Small intestine (tissue), 7 donors: ENCODE measurements at regions not wholly inside any gene's neighbourhood (a gene's known extent, or its start where the extent isn't known, plus 50 kb on each side); places are given as distances from the start of the nearest gene placed in this dataset.
A peak's percentile ranks its signal among the peaks of the same experiment; 100 is the strongest.

Experiments used
- DNase-seq, 2 donors: peaks; one replicate each; pipeline versions ENCODE4 v3.0.0 to v3.0.0-alpha.2; 2013
- FAIRE-seq: peaks from 2 replicates; lab custom pipeline; 2012; peaks lifted over from hg19 to GRCh38; lab: Jason Lieb, UNC
- H3K27ac ChIP-seq, 3 donors: one replicate each; pipeline ENCODE4 v1.5.1; 2013; ENCODE audit warnings: low read length in 2 of 3, mild to moderate bottlenecking in 2 of 3, control low read depth in 1 of 3, inconsistent platforms in 1 of 3, low read depth in 1 of 3, moderate library complexity in 1 of 3
- H3K27me3 ChIP-seq, 3 donors: one replicate each; pipeline ENCODE4 v1.6.1; 2013; ENCODE audit warnings: low read length in 3 of 3, inconsistent platforms in 1 of 3; ENCODE audit not compliant: control insufficient read depth in 3 of 3, insufficient read depth in 3 of 3
- H3K36me3 ChIP-seq, 3 donors: one replicate each; pipeline ENCODE4 v1.6.1; 2013; ENCODE audit warnings: low read length in 3 of 3, inconsistent platforms in 1 of 3, low read depth in 1 of 3, mild to moderate bottlenecking in 1 of 3, moderate library complexity in 1 of 3; ENCODE audit not compliant: control insufficient read depth in 3 of 3, insufficient read depth in 2 of 3
- H3K4me1 ChIP-seq, 3 donors: one replicate each; pipeline ENCODE4 v1.6.1; 2013; ENCODE audit warnings: low read length in 2 of 3, inconsistent platforms in 1 of 3, low read depth in 1 of 3, mild to moderate bottlenecking in 1 of 3, moderate library complexity in 1 of 3; ENCODE audit not compliant: control insufficient read depth in 3 of 3, insufficient read depth in 2 of 3
- H3K4me3 ChIP-seq, 3 donors: one replicate each; pipeline ENCODE4 v1.5.1; 2013; ENCODE audit warnings: low read length in 3 of 3, control low read depth in 1 of 3, inconsistent platforms in 1 of 3, low read depth in 1 of 3, mild to moderate bottlenecking in 1 of 3, moderate library complexity in 1 of 3
- H3K9me3 ChIP-seq, 2 donors: one replicate each; pipeline ENCODE4 v1.6.1; 2013; ENCODE audit warnings: low read depth in 1 of 2, low read length in 1 of 2; ENCODE audit not compliant: control insufficient read depth in 2 of 2, insufficient read depth in 1 of 2
- WGBS, 3 donors: extraction: QIAGEN DNeasy Blood & Tissue Kit; methylation state at CpG; one replicate each; pipeline ENCODE4 v1.1.7; 2013; 5-methylcytosine and 5-hydroxymethylcytosine counted together
- donor health status: healthy with polysubstance abuse.
- donor health status: control.
- donor health status: control.
- donor health status: Bipolar disorder and iron deficiency.
- donor health status: healthy.

DNA sequence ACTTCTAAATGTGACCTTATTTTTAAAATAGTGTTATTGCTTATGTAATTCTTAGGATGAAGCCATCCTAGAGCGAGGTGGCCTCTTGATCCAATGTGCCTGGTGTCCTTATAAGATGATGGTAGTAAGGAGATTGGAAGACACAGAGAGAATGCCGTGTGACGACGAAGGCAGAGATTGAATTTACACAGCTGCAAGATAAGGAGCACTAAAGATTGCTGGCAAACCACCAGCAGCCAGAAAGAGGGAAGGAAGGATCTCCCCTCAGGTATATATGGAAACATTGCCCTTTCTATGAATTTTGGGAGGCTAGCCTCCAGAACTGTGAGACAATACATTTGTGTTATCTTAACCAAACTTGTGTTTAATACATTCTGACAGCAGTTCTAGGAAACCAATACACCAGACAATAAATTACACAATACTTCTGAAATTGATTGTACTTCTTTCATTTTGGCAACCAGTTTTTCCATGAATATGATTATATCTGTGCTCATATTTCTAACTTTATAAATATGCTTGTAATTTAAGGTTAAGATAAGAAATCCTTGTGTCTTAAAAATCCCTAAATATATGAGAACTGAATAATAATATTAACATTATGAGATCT is 86.3 kb upstream of the VPREB1 start:
- Histone ChIP-seq H3K27me3 (peaks cover 0 to 5% (median 0%) of the 10 kb centered on the region in 3 donors), H3K9me3 (no peaks in the 10 kb centered on the region), H3K4me1 (peaks cover 0 to 3% (median 0%) of the 10 kb centered on the region in 3 donors), H3K27ac (no peak overlapping the region), H3K36me3 (no peaks in the 10 kb centered on the region), H3K4me3 (no peak overlapping the region)
- FAIRE-seq (no peak), DNase-seq (no peak)
- WGBS, 3 donors, result 6 to 74% (median 41%) methylated on average over 4 of the region's 4 CpGs

GRCh38 chr22:22157348-22157725 is 87.2 kb upstream of the VPREB1 start:
- FAIRE-seq (no peak), DNase-seq (no peak)
- no peaks in the 10 kb centered on the region for H3K36me3 ChIP-seq
- peaks cover 0 to 2% (median 0%) of the 10 kb centered on the region in 3 donors for H3K27me3 ChIP-seq
- H3K4me1 ChIP-seq, result peaks cover 0 to 3% (median 0%) of the 10 kb centered on the region in 3 donors
- H3K27ac ChIP-seq, result peak overlapping the region in 1 of 3 donors; percentile 66
- H3K4me3 ChIP-seq, result no peak overlapping the region
- H3K9me3 ChIP-seq, result no peaks in the 10 kb centered on the region
- WGBS, 3 donors, result 66 to 83% (median 79%) methylated on average over 2 of the region's 2 CpGs

DNA sequence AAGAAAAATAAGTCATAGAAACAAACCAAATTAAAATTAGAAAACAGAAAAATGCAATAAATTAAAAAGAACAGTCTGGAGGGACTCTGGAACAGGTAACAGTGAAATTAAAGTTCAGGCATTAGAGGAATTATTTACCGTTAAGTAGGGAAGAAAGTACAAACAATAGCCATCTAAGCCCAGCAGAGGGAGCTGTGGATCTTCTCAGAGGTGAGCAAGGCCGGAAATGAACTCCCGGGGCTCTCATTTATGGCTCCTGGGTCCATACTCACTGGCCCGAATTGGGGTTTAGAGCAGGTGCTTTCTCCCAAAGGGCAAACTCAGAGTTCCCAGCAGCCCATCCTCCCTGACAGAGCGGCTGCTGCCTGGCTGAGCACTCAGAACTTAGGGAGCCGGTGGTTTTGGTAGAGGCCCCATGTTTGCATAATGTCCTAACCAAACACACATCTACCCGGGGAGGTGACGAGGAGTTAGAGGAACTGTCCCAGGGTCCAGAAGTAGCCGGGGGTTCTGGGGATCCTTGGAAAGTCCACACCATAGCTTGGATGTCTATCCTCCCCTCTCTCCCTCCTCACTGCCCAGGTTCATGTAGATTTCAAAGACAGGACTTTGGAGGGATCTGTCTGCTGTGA is 87.8 kb upstream of the VPREB1 start:
- peak overlapping the region in 1 of 3 donors; percentile 66 for H3K27ac ChIP-seq
- H3K4me3 ChIP-seq, result peak overlapping the region in 1 of 3 donors; percentile 2
- H3K36me3 ChIP-seq, result no peaks in the 10 kb centered on the region
- WGBS, 3 donors, result 22 to 33% (median 22%) methylated on average over 9 of the region's 9 CpGs
- DNase-seq (peak; percentile 75 to 82), FAIRE-seq (no peak)
- H3K9me3 ChIP-seq, result no peaks in the 10 kb centered on the region
- H3K27me3 ChIP-seq, result peaks cover 0 to 3% (median 0%) of the 10 kb centered on the region in 3 donors
- peaks cover 0 to 3% (median 0%) of the 10 kb centered on the region in 3 donors for H3K4me1 ChIP-seq

DNA sequence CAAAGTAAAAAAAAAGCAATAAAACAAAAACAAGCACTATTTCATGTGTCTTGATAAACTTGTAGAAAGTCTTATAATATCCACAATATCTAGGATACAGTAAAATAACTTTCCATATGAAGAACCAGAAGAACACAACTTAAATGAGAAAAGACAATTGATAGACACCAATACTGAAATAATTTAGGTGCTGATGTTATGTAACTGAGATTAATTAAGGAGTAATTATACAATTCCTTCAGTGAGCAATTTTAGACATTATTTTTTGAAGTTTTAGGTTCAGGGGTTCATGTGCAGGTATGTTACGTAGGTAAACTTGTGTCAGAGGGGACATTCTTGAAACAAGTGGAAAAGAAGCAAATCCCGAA is 88.3 kb upstream of the VPREB1 start:
- H3K27ac ChIP-seq, result no peak overlapping the region
- FAIRE-seq (no peak), DNase-seq (no peak)
- no peaks in the 10 kb centered on the region for H3K9me3 ChIP-seq
- H3K36me3 ChIP-seq, result no peaks in the 10 kb centered on the region
- WGBS, 3 donors, result 36 to 47% (median 47%) methylated on average over 2 of the region's 2 CpGs
- no peak overlapping the region for H3K4me3 ChIP-seq
- peaks cover 0 to 3% (median 0%) of the 10 kb centered on the region in 3 donors for H3K4me1 ChIP-seq
- peaks cover 0 to 2% (median 0%) of the 10 kb centered on the region in 3 donors for H3K27me3 ChIP-seq

GRCh38 chr22:22155607-22156006 is 89.0 kb upstream of the VPREB1 start:
- H3K36me3 ChIP-seq, result no peaks in the 10 kb centered on the region
- H3K27ac ChIP-seq, result no peak overlapping the region
- DNase-seq (no peak), FAIRE-seq (no peak)
- H3K4me3 ChIP-seq, result no peak overlapping the region
- H3K27me3 ChIP-seq, result peaks cover 0 to 2% (median 0%) of the 10 kb centered on the region in 3 donors
- H3K9me3 ChIP-seq, result no peaks in the 10 kb centered on the region
- 62 to 72% (median 66%) methylated on average over 2 of the region's 2 CpGs for WGBS, 3 donors
- H3K4me1 ChIP-seq, result peaks cover 0 to 3% (median 0%) of the 10 kb centered on the region in 3 donors

DNA sequence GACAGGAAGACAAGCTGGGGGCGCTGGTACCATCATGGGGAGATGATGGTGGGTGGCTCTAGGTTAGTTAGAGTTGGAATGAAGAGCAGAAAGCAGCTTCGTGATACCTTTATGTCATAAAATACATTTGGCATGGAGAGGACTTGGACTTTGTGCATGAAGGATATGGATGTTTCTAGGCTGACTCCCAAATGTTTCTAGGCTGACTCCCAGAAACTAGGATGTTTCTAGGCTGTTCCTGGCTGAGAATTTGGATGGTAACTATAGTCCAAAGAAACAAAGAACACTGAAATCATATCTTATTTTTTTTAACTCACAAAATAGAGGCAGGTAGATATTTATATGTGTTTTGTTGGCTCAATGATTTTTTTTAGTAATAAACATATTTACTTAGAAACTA is 89.4 kb upstream of the VPREB1 start:
- Histone ChIP-seq H3K27me3 (peaks cover 0 to 2% (median 0%) of the 10 kb centered on the region in 3 donors), H3K4me1 (peaks cover 0 to 3% (median 0%) of the 10 kb centered on the region in 3 donors), H3K4me3 (no peak overlapping the region), H3K9me3 (no peaks in the 10 kb centered on the region), H3K27ac (no peak overlapping the region), H3K36me3 (no peaks in the 10 kb centered on the region)
- DNase-seq, result no peak
- WGBS, 3 donors, result 10 to 36% (median 18%) methylated on average over 2 of the region's 2 CpGs
- FAIRE-seq, result no peak

- H3K4me3 ChIP-seq, result no peak overlapping the region
- 77 to 81% (median 78%) methylated on average over 1 of the region's 1 CpG for WGBS, 3 donors
- peaks cover 0 to 3% (median 0%) of the 10 kb centered on the region in 3 donors for H3K4me1 ChIP-seq
- FAIRE-seq, result no peak
- H3K36me3 ChIP-seq, result no peaks in the 10 kb centered on the region
- no peak for DNase-seq
- H3K27me3 ChIP-seq, result peaks cover 0 to 5% (median 3%) of the 10 kb centered on the region in 3 donors
- no peaks in the 10 kb centered on the region for H3K9me3 ChIP-seq
- no peak overlapping the region for H3K27ac ChIP-seq
These were observed 90.5 kb upstream of the VPREB1 start for GRCh38 chr22:22154040-22154439.

- DNase-seq (no peak), FAIRE-seq (no peak)
- no peaks in the 10 kb centered on the region for H3K36me3 ChIP-seq
- H3K9me3 ChIP-seq, result no peaks in the 10 kb centered on the region
- peaks cover 0 to 5% (median 3%) of the 10 kb centered on the region in 3 donors for H3K27me3 ChIP-seq
- no peak overlapping the region for H3K27ac ChIP-seq
- no peak overlapping the region for H3K4me3 ChIP-seq
- 80 to 82% (median 82%) methylated on average over 2 of the region's 2 CpGs for WGBS, 3 donors
- no peaks in the 10 kb centered on the region for H3K4me1 ChIP-seq
These were observed 93.3 kb upstream of the VPREB1 start for GRCh38 chr22:22151308-22151707.
